GM12878 (cell line): ENCODE measurements at regions not wholly inside any gene's neighbourhood (a gene's known extent, or its start where the extent isn't known, plus 50 kb on each side); places are given as distances from the start of the nearest gene placed in this dataset.

Experiments
- CHD1 ChIP-seq: IDR thresholded peaks from 2 replicates; pipeline ENCODE4 v1.6.1; 2012; ENCODE audit warnings: low read depth, low read length, improper control_type of control experiment
- DPF2 ChIP-seq: fragments of 450-650 bp; IDR thresholded peaks from 2 replicates; pipeline ENCODE4 v1.6.1; 2017; ENCODE audit warnings: mild to moderate bottlenecking
- KDM1A ChIP-seq: fragments of 200-600 bp; sonication (generic); IDR thresholded peaks from 2 replicates; pipeline ENCODE4 v1.6.1; 2016; ENCODE audit warnings: borderline replicate concordance
- ZNF207 ChIP-seq: fragments of 450-650 bp; IDR thresholded peaks from 2 replicates; pipeline ENCODE4 v1.6.1; 2014; ENCODE audit warnings: antibody characterized with exemption, mild to moderate bottlenecking, borderline replicate concordance
- TF ChIP-seq, protein P1 (sequence below): fragments of 450-650 bp; IDR thresholded peaks from 2 replicates; pipeline ENCODE4 v1.6.1; 2017; ENCODE audit warnings: borderline replicate concordance
- TF ChIP-seq, protein P2 (sequence below): fragments of 450-650 bp; formaldehyde crosslinking; IDR thresholded peaks from 2 replicates; pipeline ENCODE4 v1.5.0; 2022; ENCODE audit warnings: mild to moderate bottlenecking, missing genetic modification characterization
- TF ChIP-seq, protein P3 (sequence below): fragments of 450-650 bp; IDR thresholded peaks from 2 replicates; pipeline ENCODE4 v1.6.1; 2018; ENCODE audit warnings: mild to moderate bottlenecking, low read depth, moderate library complexity; ENCODE audit not compliant: partially characterized antibody
- TF ChIP-seq, protein P4 (sequence below): fragments of 450-650 bp; IDR thresholded peaks from 2 replicates; pipeline ENCODE4 v1.6.1; 2017; ENCODE audit warnings: mild to moderate bottlenecking, low read depth, inconsistent platforms; ENCODE audit not compliant: poor library complexity, severe bottlenecking
- TF ChIP-seq, protein P5 (sequence below): IDR thresholded peaks from 2 replicates; pipeline ENCODE4 v1.6.1; 2012; ENCODE audit warnings: low read depth, low read length, improper control_type of control experiment

DNA sequence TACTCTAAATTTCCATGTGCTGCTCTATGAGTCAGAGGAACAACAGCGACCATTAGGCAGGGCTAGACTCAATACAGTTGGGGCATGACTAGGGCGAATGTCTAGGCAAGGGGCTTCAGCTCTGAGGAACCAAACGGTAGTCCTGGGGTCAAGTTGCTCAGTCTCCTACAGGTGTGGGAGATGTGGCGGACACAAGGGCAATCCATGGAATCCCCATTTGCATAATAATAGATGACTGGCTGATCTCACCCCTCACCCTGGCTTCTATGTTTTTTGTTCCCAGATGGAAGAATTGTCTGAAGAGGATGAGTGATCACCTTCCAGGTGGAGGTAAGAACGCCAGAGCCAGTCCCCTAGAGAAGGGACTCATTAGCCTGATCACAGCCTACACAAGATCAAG, 1048.2 kb upstream of the MIR17HG start (continued):
- TF ChIP-seq, protein P1, sequence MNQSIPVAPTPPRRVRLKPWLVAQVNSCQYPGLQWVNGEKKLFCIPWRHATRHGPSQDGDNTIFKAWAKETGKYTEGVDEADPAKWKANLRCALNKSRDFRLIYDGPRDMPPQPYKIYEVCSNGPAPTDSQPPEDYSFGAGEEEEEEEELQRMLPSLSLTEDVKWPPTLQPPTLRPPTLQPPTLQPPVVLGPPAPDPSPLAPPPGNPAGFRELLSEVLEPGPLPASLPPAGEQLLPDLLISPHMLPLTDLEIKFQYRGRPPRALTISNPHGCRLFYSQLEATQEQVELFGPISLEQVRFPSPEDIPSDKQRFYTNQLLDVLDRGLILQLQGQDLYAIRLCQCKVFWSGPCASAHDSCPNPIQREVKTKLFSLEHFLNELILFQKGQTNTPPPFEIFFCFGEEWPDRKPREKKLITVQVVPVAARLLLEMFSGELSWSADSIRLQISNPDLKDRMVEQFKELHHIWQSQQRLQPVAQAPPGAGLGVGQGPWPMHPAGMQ, result no peak
- no peak for TF ChIP-seq ZNF207
- TF ChIP-seq, protein P2, sequence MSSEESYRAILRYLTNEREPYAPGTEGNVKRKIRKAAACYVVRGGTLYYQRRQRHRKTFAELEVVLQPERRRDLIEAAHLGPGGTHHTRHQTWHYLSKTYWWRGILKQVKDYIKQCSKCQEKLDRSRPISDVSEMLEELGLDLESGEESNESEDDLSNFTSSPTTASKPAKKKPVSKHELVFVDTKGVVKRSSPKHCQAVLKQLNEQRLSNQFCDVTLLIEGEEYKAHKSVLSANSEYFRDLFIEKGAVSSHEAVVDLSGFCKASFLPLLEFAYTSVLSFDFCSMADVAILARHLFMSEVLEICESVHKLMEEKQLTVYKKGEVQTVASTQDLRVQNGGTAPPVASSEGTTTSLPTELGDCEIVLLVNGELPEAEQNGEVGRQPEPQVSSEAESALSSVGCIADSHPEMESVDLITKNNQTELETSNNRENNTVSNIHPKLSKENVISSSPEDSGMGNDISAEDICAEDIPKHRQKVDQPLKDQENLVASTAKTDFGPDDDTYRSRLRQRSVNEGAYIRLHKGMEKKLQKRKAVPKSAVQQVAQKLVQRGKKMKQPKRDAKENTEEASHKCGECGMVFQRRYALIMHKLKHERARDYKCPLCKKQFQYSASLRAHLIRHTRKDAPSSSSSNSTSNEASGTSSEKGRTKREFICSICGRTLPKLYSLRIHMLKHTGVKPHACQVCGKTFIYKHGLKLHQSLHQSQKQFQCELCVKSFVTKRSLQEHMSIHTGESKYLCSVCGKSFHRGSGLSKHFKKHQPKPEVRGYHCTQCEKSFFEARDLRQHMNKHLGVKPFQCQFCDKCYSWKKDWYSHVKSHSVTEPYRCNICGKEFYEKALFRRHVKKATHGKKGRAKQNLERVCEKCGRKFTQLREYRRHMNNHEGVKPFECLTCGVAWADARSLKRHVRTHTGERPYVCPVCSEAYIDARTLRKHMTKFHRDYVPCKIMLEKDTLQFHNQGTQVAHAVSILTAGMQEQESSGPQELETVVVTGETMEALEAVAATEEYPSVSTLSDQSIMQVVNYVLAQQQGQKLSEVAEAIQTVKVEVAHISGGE (CRISPR knock-in tag), result no peak
- TF ChIP-seq DPF2, result no peak
- TF ChIP-seq CHD1, result no peak
- TF ChIP-seq, protein P3, sequence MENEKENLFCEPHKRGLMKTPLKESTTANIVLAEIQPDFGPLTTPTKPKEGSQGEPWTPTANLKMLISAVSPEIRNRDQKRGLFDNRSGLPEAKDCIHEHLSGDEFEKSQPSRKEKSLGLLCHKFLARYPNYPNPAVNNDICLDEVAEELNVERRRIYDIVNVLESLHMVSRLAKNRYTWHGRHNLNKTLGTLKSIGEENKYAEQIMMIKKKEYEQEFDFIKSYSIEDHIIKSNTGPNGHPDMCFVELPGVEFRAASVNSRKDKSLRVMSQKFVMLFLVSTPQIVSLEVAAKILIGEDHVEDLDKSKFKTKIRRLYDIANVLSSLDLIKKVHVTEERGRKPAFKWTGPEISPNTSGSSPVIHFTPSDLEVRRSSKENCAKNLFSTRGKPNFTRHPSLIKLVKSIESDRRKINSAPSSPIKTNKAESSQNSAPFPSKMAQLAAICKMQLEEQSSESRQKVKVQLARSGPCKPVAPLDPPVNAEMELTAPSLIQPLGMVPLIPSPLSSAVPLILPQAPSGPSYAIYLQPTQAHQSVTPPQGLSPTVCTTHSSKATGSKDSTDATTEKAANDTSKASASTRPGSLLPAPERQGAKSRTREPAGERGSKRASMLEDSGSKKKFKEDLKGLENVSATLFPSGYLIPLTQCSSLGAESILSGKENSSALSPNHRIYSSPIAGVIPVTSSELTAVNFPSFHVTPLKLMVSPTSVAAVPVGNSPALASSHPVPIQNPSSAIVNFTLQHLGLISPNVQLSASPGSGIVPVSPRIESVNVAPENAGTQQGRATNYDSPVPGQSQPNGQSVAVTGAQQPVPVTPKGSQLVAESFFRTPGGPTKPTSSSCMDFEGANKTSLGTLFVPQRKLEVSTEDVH, result no peak
- TF ChIP-seq, protein P4, sequence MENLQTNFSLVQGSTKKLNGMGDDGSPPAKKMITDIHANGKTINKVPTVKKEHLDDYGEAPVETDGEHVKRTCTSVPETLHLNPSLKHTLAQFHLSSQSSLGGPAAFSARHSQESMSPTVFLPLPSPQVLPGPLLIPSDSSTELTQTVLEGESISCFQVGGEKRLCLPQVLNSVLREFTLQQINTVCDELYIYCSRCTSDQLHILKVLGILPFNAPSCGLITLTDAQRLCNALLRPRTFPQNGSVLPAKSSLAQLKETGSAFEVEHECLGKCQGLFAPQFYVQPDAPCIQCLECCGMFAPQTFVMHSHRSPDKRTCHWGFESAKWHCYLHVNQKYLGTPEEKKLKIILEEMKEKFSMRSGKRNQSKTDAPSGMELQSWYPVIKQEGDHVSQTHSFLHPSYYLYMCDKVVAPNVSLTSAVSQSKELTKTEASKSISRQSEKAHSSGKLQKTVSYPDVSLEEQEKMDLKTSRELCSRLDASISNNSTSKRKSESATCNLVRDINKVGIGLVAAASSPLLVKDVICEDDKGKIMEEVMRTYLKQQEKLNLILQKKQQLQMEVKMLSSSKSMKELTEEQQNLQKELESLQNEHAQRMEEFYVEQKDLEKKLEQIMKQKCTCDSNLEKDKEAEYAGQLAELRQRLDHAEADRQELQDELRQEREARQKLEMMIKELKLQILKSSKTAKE, result no peak
- TF ChIP-seq, protein P5, sequence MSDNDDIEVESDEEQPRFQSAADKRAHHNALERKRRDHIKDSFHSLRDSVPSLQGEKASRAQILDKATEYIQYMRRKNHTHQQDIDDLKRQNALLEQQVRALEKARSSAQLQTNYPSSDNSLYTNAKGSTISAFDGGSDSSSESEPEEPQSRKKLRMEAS, result no peak
- TF ChIP-seq KDM1A, result no peak
